SK-N-SH treated with all-trans-retinoic acid at 6 μM for 48 hours (cell line): ENCODE measurements at regions not wholly inside any gene's neighbourhood (a gene's known extent, or its start where the extent isn't known, plus 50 kb on each side); places are given as distances from the start of the nearest gene placed in this dataset.
"Not testable (repeated sequence)": the region's sequence is repeated elsewhere in the genome, so short reads cannot be mapped to it uniquely, and the experiment has no call there.

Experiments
- ESRRG ChIP-seq: fragments of 250-450 bp; sonication (Bioruptor Pico); IDR thresholded peaks from 2 replicates; pipeline ENCODE4 v1.6.1; 2021; ENCODE audit warnings: mild to moderate bottlenecking
- GLIS3 ChIP-seq: fragments of 250-450 bp; sonication (Bioruptor Pico); IDR thresholded peaks from 2 replicates; pipeline ENCODE4 v1.5.0; 2020; ENCODE audit warnings: mild to moderate bottlenecking, moderate library complexity
- OSR1 ChIP-seq: fragments of 250-450 bp; sonication (Bioruptor Pico); IDR thresholded peaks from 2 replicates; pipeline ENCODE4 v1.8.0; 2022; ENCODE audit warnings: moderate library complexity, mild to moderate bottlenecking, inconsistent platforms
- PPARA ChIP-seq: fragments of 250-450 bp; sonication (Bioruptor Pico); IDR thresholded peaks from 2 replicates; pipeline ENCODE4 v1.5.0; 2020; ENCODE audit warnings: mild to moderate bottlenecking, borderline replicate concordance
- RARB ChIP-seq: fragments of 250-450 bp; sonication (Bioruptor Pico); IDR thresholded peaks from 2 replicates; pipeline ENCODE4 v1.8.0; 2021; ENCODE audit warnings: mild to moderate bottlenecking, moderate library complexity
- TOX ChIP-seq: fragments of 250-450 bp; sonication (Bioruptor Pico); IDR thresholded peaks from 2 replicates; pipeline ENCODE4 v1.8.0; 2021; ENCODE audit warnings: mild to moderate bottlenecking, moderate library complexity, borderline replicate concordance
- ZFP30 ChIP-seq: fragments of 450-650 bp; formaldehyde crosslinking; IDR thresholded peaks from 2 replicates; pipeline ENCODE4 v1.5.0; 2022; ENCODE audit warnings: mild to moderate bottlenecking, moderate library complexity
- ZNF70 ChIP-seq: fragments of 450-650 bp; formaldehyde crosslinking; IDR thresholded peaks from 2 replicates; pipeline ENCODE4 v1.5.0; 2020; ENCODE audit warnings: mild to moderate bottlenecking, moderate library complexity
- ZNF8 ChIP-seq: fragments of 450-650 bp; formaldehyde crosslinking; IDR thresholded peaks from 2 replicates; pipeline ENCODE4 v1.5.0; 2020; ENCODE audit warnings: mild to moderate bottlenecking, moderate library complexity
- TF ChIP-seq, protein P1 (sequence below): fragments of 250-450 bp; sonication (Bioruptor Pico); IDR thresholded peaks from 2 replicates; pipeline ENCODE4 v1.5.1; 2020; ENCODE audit warnings: low read depth, mild to moderate bottlenecking, moderate library complexity
- TF ChIP-seq, protein P2 (sequence below): fragments of 250-450 bp; sonication (Bioruptor Pico); IDR thresholded peaks from 2 replicates; pipeline ENCODE4 v1.8.0; 2020; ENCODE audit warnings: mild to moderate bottlenecking, moderate library complexity, borderline replicate concordance

DNA sequence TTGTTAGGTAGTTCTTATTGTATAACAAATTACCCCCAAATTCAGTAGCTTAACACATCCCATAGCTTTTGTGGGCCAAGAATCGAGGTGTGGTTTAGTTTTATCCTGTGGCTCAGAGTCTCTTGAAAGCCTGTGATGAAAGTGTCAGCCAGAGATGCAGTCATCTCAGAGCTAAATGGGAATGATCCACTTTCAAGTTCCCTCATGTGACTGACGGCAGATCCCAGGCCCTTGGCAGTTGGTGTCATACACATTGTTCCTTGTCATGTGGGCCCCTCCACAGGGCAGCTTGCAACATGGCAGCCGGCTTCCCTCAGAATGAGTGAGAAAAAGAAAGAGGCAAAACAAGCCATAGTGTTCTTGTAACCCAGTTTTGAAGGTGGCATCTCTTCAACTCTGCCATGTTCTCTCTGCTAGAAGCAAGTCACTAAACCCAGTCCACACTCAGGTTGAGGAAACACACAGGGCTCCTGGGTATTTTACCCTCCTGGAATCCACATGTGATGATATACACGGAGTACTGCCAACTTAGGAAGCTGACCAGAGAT is 153.1 kb upstream of the LRRC61 start:
- TF ChIP-seq ESRRG; RARB (CRISPR knock-in tag); OSR1 (CRISPR knock-in tag); ZNF8 (CRISPR knock-in tag); ZFP30 (CRISPR knock-in tag); PPARA; GLIS3 (CRISPR knock-in tag); ZNF70 (CRISPR knock-in tag); TOX (CRISPR knock-in tag): not testable (repeated sequence)
- TF ChIP-seq, protein P1, sequence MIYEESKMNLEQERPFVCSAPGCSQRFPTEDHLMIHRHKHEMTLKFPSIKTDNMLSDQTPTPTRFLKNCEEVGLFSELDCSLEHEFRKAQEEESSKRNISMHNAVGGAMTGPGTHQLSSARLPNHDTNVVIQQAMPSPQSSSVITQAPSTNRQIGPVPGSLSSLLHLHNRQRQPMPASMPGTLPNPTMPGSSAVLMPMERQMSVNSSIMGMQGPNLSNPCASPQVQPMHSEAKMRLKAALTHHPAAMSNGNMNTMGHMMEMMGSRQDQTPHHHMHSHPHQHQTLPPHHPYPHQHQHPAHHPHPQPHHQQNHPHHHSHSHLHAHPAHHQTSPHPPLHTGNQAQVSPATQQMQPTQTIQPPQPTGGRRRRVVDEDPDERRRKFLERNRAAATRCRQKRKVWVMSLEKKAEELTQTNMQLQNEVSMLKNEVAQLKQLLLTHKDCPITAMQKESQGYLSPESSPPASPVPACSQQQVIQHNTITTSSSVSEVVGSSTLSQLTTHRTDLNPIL = not testable (repeated sequence)
- TF ChIP-seq, protein P2, sequence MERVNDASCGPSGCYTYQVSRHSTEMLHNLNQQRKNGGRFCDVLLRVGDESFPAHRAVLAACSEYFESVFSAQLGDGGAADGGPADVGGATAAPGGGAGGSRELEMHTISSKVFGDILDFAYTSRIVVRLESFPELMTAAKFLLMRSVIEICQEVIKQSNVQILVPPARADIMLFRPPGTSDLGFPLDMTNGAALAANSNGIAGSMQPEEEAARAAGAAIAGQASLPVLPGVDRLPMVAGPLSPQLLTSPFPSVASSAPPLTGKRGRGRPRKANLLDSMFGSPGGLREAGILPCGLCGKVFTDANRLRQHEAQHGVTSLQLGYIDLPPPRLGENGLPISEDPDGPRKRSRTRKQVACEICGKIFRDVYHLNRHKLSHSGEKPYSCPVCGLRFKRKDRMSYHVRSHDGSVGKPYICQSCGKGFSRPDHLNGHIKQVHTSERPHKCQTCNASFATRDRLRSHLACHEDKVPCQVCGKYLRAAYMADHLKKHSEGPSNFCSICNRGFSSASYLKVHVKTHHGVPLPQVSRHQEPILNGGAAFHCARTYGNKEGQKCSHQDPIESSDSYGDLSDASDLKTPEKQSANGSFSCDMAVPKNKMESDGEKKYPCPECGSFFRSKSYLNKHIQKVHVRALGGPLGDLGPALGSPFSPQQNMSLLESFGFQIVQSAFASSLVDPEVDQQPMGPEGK (CRISPR knock-in tag) = not testable (repeated sequence)
